CD4-positive, alpha-beta T cell treated with Interleukin-4 for 1 hour (primary cell): ENCODE measurements at regions not wholly inside any gene's neighbourhood (a gene's known extent, or its start where the extent isn't known, plus 50 kb on each side); places are given as distances from the start of the nearest gene placed in this dataset.
A peak's percentile ranks its signal among the peaks of the same experiment; 100 is the strongest.
"Not testable (repeated sequence)": the region's sequence is repeated elsewhere in the genome, so short reads cannot be mapped to it uniquely, and the experiment has no call there.

ENCODE experiments used
- DNase-seq, 2 donors: peaks; one replicate each; pipeline ENCODE4 v3.0.0-alpha.2; 2020 to 2022

GRCh38 chr14:57150449-57150848 is 118.3 kb downstream of the EXOC5 start:
- no peak for DNase-seq

GRCh38 chr14:57139173-57139572 is 129.5 kb downstream of the EXOC5 start:
- no peak for DNase-seq

- DNase-seq: no peak
Observed at GRCh38 chr14:57136669-57137328, 131.9 kb downstream of the EXOC5 start.

GRCh38 chr14:57127809-57128208 is 140.9 kb downstream of the EXOC5 start:
- not testable (repeated sequence) for DNase-seq

- no peak for DNase-seq
Observed at GRCh38 chr14:57122129-57122528, 146.6 kb downstream of the EXOC5 start.

GRCh38 chr14:57112072-57112807 is 156.5 kb downstream of the EXOC5 start:
- DNase-seq: not testable (repeated sequence)

- DNase-seq: not testable (repeated sequence)
Observed at GRCh38 chr14:57110411-57110810, 158.3 kb downstream of the EXOC5 start.

- no peak for DNase-seq
Observed at GRCh38 chr14:57091030-57091608, 177.6 kb downstream of the EXOC5 start.

- DNase-seq: no peak
Observed at GRCh38 chr14:57089901-57090300, 178.8 kb downstream of the EXOC5 start.

GRCh38 chr14:57087841-57088240 is 180.9 kb downstream of the EXOC5 start:
- no peak for DNase-seq

GRCh38 chr14:57086271-57087162 is 182.2 kb downstream of the EXOC5 start:
- no peak for DNase-seq

- DNase-seq: no peak
Observed at GRCh38 chr14:57085801-57086200, 182.9 kb downstream of the EXOC5 start.

- no peak for DNase-seq
Observed at GRCh38 chr14:57085043-57085442, 183.7 kb downstream of the EXOC5 start.

GRCh38 chr14:57080691-57081090 is 188.0 kb downstream of the EXOC5 start:
- DNase-seq: no peak

- DNase-seq: no peak
Observed at GRCh38 chr14:57078054-57078453, 190.7 kb downstream of the EXOC5 start.

- DNase-seq: no peak
Observed at GRCh38 chr14:57073986-57074385, 194.7 kb downstream of the EXOC5 start.

GRCh38 chr14:57071639-57072038 is 197.1 kb downstream of the EXOC5 start:
- no peak for DNase-seq

GRCh38 chr14:57069702-57070101 is 199.0 kb downstream of the EXOC5 start:
- no peak for DNase-seq

GRCh38 chr14:57068511-57068910 is 200.2 kb downstream of the EXOC5 start:
- no peak for DNase-seq

- peak in 1 of 2 donors; percentile 11 for DNase-seq
Observed at GRCh38 chr14:57066887-57067513, 201.7 kb downstream of the EXOC5 start.

GRCh38 chr14:57066463-57066862 is 202.2 kb downstream of the EXOC5 start:
- no peak for DNase-seq

GRCh38 chr14:57061009-57061711 is 207.5 kb downstream of the EXOC5 start:
- no peak for DNase-seq
